Panc1 (cell line): ENCODE measurements at regions not wholly inside any gene's neighbourhood (a gene's known extent, or its start where the extent isn't known, plus 50 kb on each side); places are given as distances from the start of the nearest gene placed in this dataset.

Experiments used
- ATAC-seq: fragments of 200-7000 bp; cut with Tn5 transposase; 2 replicates; pipeline ENCODE4 v1.9.1; 2020; ENCODE audit warnings: mild to moderate bottlenecking, moderate library complexity
- BruUV-seq: library from RNA; stranded (reverse); fragments of 400-500 nt; replicated peaks from 2 replicates; lab custom pipeline; 2021; lab: Mats Ljungman, UMichigan
- CTCF ChIA-PET: fragments of 300-600 bp; sonication (Branson Sonifier 250); formaldehyde crosslinking; loops from one replicate; lab custom pipeline; 2022; ENCODE audit warnings: antibody characterized with exemption; lab: Charles Lee
- POLR2A ChIA-PET: fragments of 300-600 bp; sonication (Branson Sonifier 250); formaldehyde crosslinking; loops from one replicate; lab custom pipeline; 2022; ENCODE audit warnings: antibody characterized with exemption; lab: Charles Lee
- DNase-seq: peaks from one replicate; pipeline ENCODE4 v3.0.0-alpha.2; 2010; ENCODE audit warnings: low read depth, low spot score
- H3K27ac ChIP-seq: 2 replicates; pipeline ENCODE4 v1.5.1; 2011; ENCODE audit warnings: mild to moderate bottlenecking, low read length, inconsistent platforms
- H3K27me3 ChIP-seq: fragments of 200-500 bp; sonication (Bioruptor generic); 2 replicates; pipeline ENCODE4 v1.6.0; 2014; ENCODE audit warnings: low read length, inconsistent platforms; ENCODE audit not compliant: control insufficient read depth, insufficient read depth
- H3K36me3 ChIP-seq: fragments of 200-500 bp; sonication (Bioruptor generic); 2 replicates; pipeline ENCODE4 v1.5.1; 2014; ENCODE audit warnings: inconsistent platforms, mild to moderate bottlenecking, low read length, moderate library complexity; ENCODE audit not compliant: control insufficient read depth, insufficient read depth
- H3K4me1 ChIP-seq: 2 replicates; pipeline ENCODE4 v1.5.1; 2011; ENCODE audit warnings: inconsistent platforms, mild to moderate bottlenecking, low read length, moderate library complexity; ENCODE audit not compliant: control insufficient read depth, insufficient read depth
- H3K4me3 ChIP-seq, 2 experiments: 2 replicates each; pipeline ENCODE4 v1.5.1; 2011 to 2012; ENCODE audit warnings: low read depth in 2 of 2, low read length in 2 of 2, mild to moderate bottlenecking in 2 of 2, inconsistent platforms in 1 of 2, moderate library complexity in 1 of 2
- H3K9me3 ChIP-seq: fragments of 200-500 bp; sonication (Bioruptor generic); 2 replicates; pipeline ENCODE4 v1.5.1; 2014; ENCODE audit warnings: low read depth, mild to moderate bottlenecking, inconsistent platforms, low read length, moderate library complexity; ENCODE audit not compliant: control insufficient read depth, insufficient read depth
- CTCF ChIP-seq: fragments of 450-650 bp; IDR thresholded peaks from 2 replicates; pipeline ENCODE4 v1.5.1; 2017; ENCODE audit warnings: mild to moderate bottlenecking
- POLR2AphosphoS5 ChIP-seq: IDR thresholded peaks from 2 replicates; pipeline ENCODE4 v1.6.1; 2012; ENCODE audit warnings: mild to moderate bottlenecking, low read depth, low read length, moderate library complexity
- SIN3A ChIP-seq: IDR thresholded peaks from 2 replicates; pipeline ENCODE4 v1.6.1; 2012; ENCODE audit warnings: low read depth, mild to moderate bottlenecking, low read length, moderate library complexity, borderline replicate concordance; ENCODE audit not compliant: insufficient read depth
- TCF7L2 ChIP-seq: IDR thresholded peaks from 2 replicates; pipeline ENCODE4 v1.6.1; 2011; ENCODE audit warnings: mild to moderate bottlenecking, low read depth, low read length, inconsistent platforms
- in situ Hi-C: cut with HindIII; loops from 2 replicates; pipeline ENCODE4 v1.10.0; 2016; ENCODE audit warnings: low sequenced_read_pairs, low pct_unique_long_range_greater_than_20kb
- intact Hi-C: fragments of 100-400 bp; cut with micrococcal nuclease; formaldehyde crosslinking; loops from one replicate; pipeline ENCODE4 v1.10.0; 2022; ENCODE audit not compliant: unreplicated experiment
- TF ChIP-seq, protein P1 (sequence below), 2 experiments: IDR thresholded peaks; 2 replicates each; pipeline ENCODE4 v1.6.1; 2011 to 2012; ENCODE audit warnings: low read depth in 2 of 2, control low read depth in 1 of 2, low read length in 1 of 2, mild to moderate bottlenecking in 1 of 2, moderate library complexity in 1 of 2; ENCODE audit not compliant: insufficient read depth in 1 of 2

- intact Hi-C loops = no loop called here
- no peak for ATAC-seq
- Histone ChIP-seq H3K27me3 (no peaks in the 10 kb centered on the region), H3K9me3 (no peaks in the 10 kb centered on the region), H3K27ac (no peak overlapping the region), H3K4me1 (no peaks in the 10 kb centered on the region), H3K4me3 (no peak overlapping the region), H3K36me3 (no peaks in the 10 kb centered on the region)
- DNase-seq = no peak
- no peak for TF ChIP-seq POLR2AphosphoS5
- ChIA-PET POLR2A (no interaction called here), CTCF (no interaction called here)
- in situ Hi-C loops = no loop called here
- no TSS peak for BruUV-seq
Measured at GRCh38 chr7:13028825-13029099, 341.3 kb downstream of the ARL4A start.

- DNase-seq = no peak
- ATAC-seq = no peak
Measured at GRCh38 chr7:13031468-13031867, 344.0 kb downstream of the ARL4A start.

GRCh38 chr7:13032084-13032483, 344.7 kb downstream of the ARL4A start:
- no peaks in the 10 kb centered on the region for H3K36me3 ChIP-seq
- DNase-seq (no peak), ATAC-seq (no peak)
- intact Hi-C loops (no loop called here), in situ Hi-C loops (no loop called here)
- BruUV-seq = no TSS peak
- H3K4me1 ChIP-seq = no peaks in the 10 kb centered on the region
- ChIA-PET CTCF (no interaction called here), POLR2A (no interaction called here)
- no peaks in the 10 kb centered on the region for H3K27me3 ChIP-seq
- no peak overlapping the region for H3K4me3 ChIP-seq
- H3K27ac ChIP-seq = no peak overlapping the region
- H3K9me3 ChIP-seq = no peaks in the 10 kb centered on the region
- TF ChIP-seq TCF7L2 (no peak), CTCF (no peak), POLR2AphosphoS5 (no peak), SIN3A (no peak)
- TF ChIP-seq, protein P1, sequence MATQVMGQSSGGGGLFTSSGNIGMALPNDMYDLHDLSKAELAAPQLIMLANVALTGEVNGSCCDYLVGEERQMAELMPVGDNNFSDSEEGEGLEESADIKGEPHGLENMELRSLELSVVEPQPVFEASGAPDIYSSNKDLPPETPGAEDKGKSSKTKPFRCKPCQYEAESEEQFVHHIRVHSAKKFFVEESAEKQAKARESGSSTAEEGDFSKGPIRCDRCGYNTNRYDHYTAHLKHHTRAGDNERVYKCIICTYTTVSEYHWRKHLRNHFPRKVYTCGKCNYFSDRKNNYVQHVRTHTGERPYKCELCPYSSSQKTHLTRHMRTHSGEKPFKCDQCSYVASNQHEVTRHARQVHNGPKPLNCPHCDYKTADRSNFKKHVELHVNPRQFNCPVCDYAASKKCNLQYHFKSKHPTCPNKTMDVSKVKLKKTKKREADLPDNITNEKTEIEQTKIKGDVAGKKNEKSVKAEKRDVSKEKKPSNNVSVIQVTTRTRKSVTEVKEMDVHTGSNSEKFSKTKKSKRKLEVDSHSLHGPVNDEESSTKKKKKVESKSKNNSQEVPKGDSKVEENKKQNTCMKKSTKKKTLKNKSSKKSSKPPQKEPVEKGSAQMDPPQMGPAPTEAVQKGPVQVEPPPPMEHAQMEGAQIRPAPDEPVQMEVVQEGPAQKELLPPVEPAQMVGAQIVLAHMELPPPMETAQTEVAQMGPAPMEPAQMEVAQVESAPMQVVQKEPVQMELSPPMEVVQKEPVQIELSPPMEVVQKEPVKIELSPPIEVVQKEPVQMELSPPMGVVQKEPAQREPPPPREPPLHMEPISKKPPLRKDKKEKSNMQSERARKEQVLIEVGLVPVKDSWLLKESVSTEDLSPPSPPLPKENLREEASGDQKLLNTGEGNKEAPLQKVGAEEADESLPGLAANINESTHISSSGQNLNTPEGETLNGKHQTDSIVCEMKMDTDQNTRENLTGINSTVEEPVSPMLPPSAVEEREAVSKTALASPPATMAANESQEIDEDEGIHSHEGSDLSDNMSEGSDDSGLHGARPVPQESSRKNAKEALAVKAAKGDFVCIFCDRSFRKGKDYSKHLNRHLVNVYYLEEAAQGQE (IDR thresholded peaks at IDR 0.05; ENCODE audit: insufficient read depth in 1 of 2, low read depth in 2 of 2, low read length in 1 of 2) = no peak

More at GRCh38 chr7:13031468-13031867, 344.0 kb downstream of the ARL4A start:
- Histone ChIP-seq H3K4me1 (no peaks in the 10 kb centered on the region), H3K4me3 (no peak overlapping the region), H3K36me3 (no peaks in the 10 kb centered on the region), H3K9me3 (no peaks in the 10 kb centered on the region), H3K27ac (no peak overlapping the region), H3K27me3 (no peaks in the 10 kb centered on the region)
- POLR2A ChIA-PET = no interaction called here
- in situ Hi-C loops (no loop called here), intact Hi-C loops (no loop called here)
- CTCF ChIA-PET = no interaction called here
- TF ChIP-seq TCF7L2 (no peak), CTCF (no peak), POLR2AphosphoS5 (no peak), SIN3A (no peak)
- TF ChIP-seq, protein P1 (IDR thresholded peaks at IDR 0.05; ENCODE audit: insufficient read depth in 1 of 2, low read depth in 2 of 2, low read length in 1 of 2) = no peak
- no TSS peak for BruUV-seq
